ENCODE measurements at regions not wholly inside any gene's neighbourhood (a gene's known extent, or its start where the extent isn't known, plus 50 kb on each side); places are given as distances from the start of the nearest gene placed in this dataset.
A peak's percentile ranks its signal among the peaks of the same experiment; 100 is the strongest.
"Not testable (repeated sequence)": the region's sequence is repeated elsewhere in the genome, so short reads cannot be mapped to it uniquely, and the experiment has no call there.

GRCh38 chr19:28466107-28467045 lies 746.6 kb downstream of the UQCRFS1 start:
- DNase-seq (ENCODE audit: extremely low read depth in 1 of 2, low read depth in 1 of 2): peak; percentile 24 to 52

GRCh38 chr19:28465371-28466086 lies 747.4 kb downstream of the UQCRFS1 start:
- DNase-seq (ENCODE audit: extremely low read depth in 1 of 2, low read depth in 1 of 2): no peak

- DNase-seq (ENCODE audit: extremely low read depth in 1 of 2, low read depth in 1 of 2): no peak
Observed at GRCh38 chr19:28463493-28464053, 749.4 kb downstream of the UQCRFS1 start.

- no peak for DNase-seq (ENCODE audit: extremely low read depth in 1 of 2, low read depth in 1 of 2)
Observed at GRCh38 chr19:28457620-28458019, 755.3 kb downstream of the UQCRFS1 start.

- DNase-seq (ENCODE audit: extremely low read depth in 1 of 2, low read depth in 1 of 2): no peak
Observed at GRCh38 chr19:28456708-28457320, 756.1 kb downstream of the UQCRFS1 start.

GRCh38 chr19:28456252-28456651 lies 756.7 kb downstream of the UQCRFS1 start:
- DNase-seq (ENCODE audit: extremely low read depth in 1 of 2, low read depth in 1 of 2): no peak

- no peak for DNase-seq (ENCODE audit: extremely low read depth in 1 of 2, low read depth in 1 of 2)
Observed at GRCh38 chr19:28454083-28454482, 758.9 kb downstream of the UQCRFS1 start.

- DNase-seq (ENCODE audit: extremely low read depth in 1 of 2, low read depth in 1 of 2): no peak
Observed at GRCh38 chr19:28453420-28453819, 759.5 kb downstream of the UQCRFS1 start.

GRCh38 chr19:28449803-28450202 lies 763.1 kb downstream of the UQCRFS1 start:
- DNase-seq (ENCODE audit: extremely low read depth in 1 of 2, low read depth in 1 of 2): no peak

GRCh38 chr19:28446511-28446910 lies 766.4 kb downstream of the UQCRFS1 start:
- DNase-seq (ENCODE audit: extremely low read depth in 1 of 2, low read depth in 1 of 2): no peak

GRCh38 chr19:28445826-28446225 lies 767.1 kb downstream of the UQCRFS1 start:
- no peak for DNase-seq (ENCODE audit: extremely low read depth in 1 of 2, low read depth in 1 of 2)

- DNase-seq (ENCODE audit: extremely low read depth in 1 of 2, low read depth in 1 of 2): no peak
Observed at GRCh38 chr19:28444362-28444761, 768.6 kb downstream of the UQCRFS1 start.

GRCh38 chr19:28443361-28443760 lies 769.6 kb downstream of the UQCRFS1 start:
- no peak for DNase-seq (ENCODE audit: extremely low read depth in 1 of 2, low read depth in 1 of 2)

- DNase-seq (ENCODE audit: extremely low read depth in 1 of 2, low read depth in 1 of 2): no peak
Observed at GRCh38 chr19:28437390-28438346, 775.3 kb downstream of the UQCRFS1 start.

- no peak for DNase-seq (ENCODE audit: extremely low read depth in 1 of 2, low read depth in 1 of 2)
Observed at GRCh38 chr19:28436320-28436719, 776.6 kb downstream of the UQCRFS1 start.

GRCh38 chr19:28435551-28436271 lies 777.2 kb downstream of the UQCRFS1 start:
- DNase-seq (ENCODE audit: extremely low read depth in 1 of 2, low read depth in 1 of 2): no peak

GRCh38 chr19:28434794-28435193 lies 778.2 kb downstream of the UQCRFS1 start:
- not testable (repeated sequence) for DNase-seq (ENCODE audit: extremely low read depth in 1 of 2, low read depth in 1 of 2)

GRCh38 chr19:28434365-28434764 lies 778.6 kb downstream of the UQCRFS1 start:
- DNase-seq (ENCODE audit: extremely low read depth in 1 of 2, low read depth in 1 of 2): not testable (repeated sequence)

GRCh38 chr19:28433166-28433565 lies 779.8 kb downstream of the UQCRFS1 start:
- DNase-seq (ENCODE audit: extremely low read depth in 1 of 2, low read depth in 1 of 2): not testable (repeated sequence)

Measured in activated CD8-positive, alpha-beta memory T cell treated with anti-CD3 and anti-CD28 coated beads for 1 hour (primary cell).